ENCODE measurements at regions not wholly inside any gene's neighbourhood (a gene's known extent, or its start where the extent isn't known, plus 50 kb on each side); places are given as distances from the start of the nearest gene placed in this dataset.

DNA sequence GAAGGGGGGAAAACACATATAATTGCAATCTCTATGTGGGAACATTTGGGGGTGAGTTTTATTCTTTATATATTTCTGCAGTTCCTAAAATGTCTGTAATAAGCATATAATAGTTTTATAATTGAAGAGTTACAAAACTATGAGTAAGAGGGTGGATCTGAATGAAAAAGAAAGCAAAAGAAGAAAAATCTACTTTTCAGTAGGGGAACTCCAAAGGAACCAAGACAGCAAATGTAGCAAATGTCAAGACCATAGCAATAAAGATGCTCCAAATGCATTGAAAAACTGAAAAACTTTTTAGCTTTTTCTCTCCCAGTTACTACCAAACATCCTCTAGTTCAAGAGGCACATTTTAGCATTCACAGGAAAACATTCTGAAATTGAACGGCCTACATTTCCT lies 434.8 kb downstream of the LMO4 start:
- H3K36me3 ChIP-seq (ENCODE audit: control insufficient read depth in 1 of 2, insufficient read depth in 2 of 2, low read depth in 1 of 2, low read length in 2 of 2) = no peaks in the 10 kb centered on the region
- H3K4ac ChIP-seq (ENCODE audit: low read depth in 1 of 2, low read length in 2 of 2) = no peak overlapping the region
- H2BK12ac ChIP-seq (ENCODE audit: low read length in 2 of 2) = no peak overlapping the region
- no peak overlapping the region for H4K8ac ChIP-seq (ENCODE audit: low read length)
- no peaks in the 10 kb centered on the region for H3K79me1 ChIP-seq (replicated peaks; ENCODE audit: low read length, poor library complexity, severe bottlenecking)
- H2AFZ ChIP-seq (ENCODE audit: low read depth, low read length) = no peak overlapping the region
- H3K27me3 ChIP-seq (ENCODE audit: control insufficient read depth in 1 of 2, insufficient read depth in 1 of 2, low read length in 2 of 2) = no peaks in the 10 kb centered on the region
- no peak for DNase-seq
- no peak overlapping the region for H3K23ac ChIP-seq (ENCODE audit: low read length in 2 of 2)
- no peak overlapping the region for H3K4me2 ChIP-seq (ENCODE audit: low read length, poor library complexity, severe bottlenecking)
- no peak overlapping the region for H2BK120ac ChIP-seq (ENCODE audit: low read depth, low read length)
- WGBS = no CpG with 5 or more reads among the region's 1 CpG
- peak overlapping the region in 1 of 2 experiments; percentile 34 for H3K4me3 ChIP-seq (ENCODE audit: insufficient read depth in 1 of 2, low read depth in 1 of 2, low read length in 2 of 2)
- H3K18ac ChIP-seq (ENCODE audit: low read depth in 1 of 2, low read length in 2 of 2) = no peak overlapping the region
- no peak overlapping the region for H3K27ac ChIP-seq (ENCODE audit: low read length, poor library complexity, severe bottlenecking)
- H3K9ac ChIP-seq (ENCODE audit: low read length) = peak overlapping the region; percentile 71
- H4K91ac ChIP-seq (ENCODE audit: low read length) = no peak overlapping the region
- no peak overlapping the region for H3K14ac ChIP-seq (ENCODE audit: low read length in 2 of 2)
- no peaks in the 10 kb centered on the region for H3K4me1 ChIP-seq (ENCODE audit: control insufficient read depth, insufficient read depth, low read depth, low read length)
- H2AK5ac ChIP-seq (ENCODE audit: low read length, severe bottlenecking) = no peak overlapping the region
- H3K9me3 ChIP-seq (ENCODE audit: control insufficient read depth, low read length) = peaks cover 5% of the 10 kb centered on the region
- no peak overlapping the region for H2BK15ac ChIP-seq (ENCODE audit: low read depth, poor library complexity, severe bottlenecking)
- no peak overlapping the region for H2BK5ac ChIP-seq (ENCODE audit: low read depth, low read length, poor library complexity, severe bottlenecking)

DNA sequence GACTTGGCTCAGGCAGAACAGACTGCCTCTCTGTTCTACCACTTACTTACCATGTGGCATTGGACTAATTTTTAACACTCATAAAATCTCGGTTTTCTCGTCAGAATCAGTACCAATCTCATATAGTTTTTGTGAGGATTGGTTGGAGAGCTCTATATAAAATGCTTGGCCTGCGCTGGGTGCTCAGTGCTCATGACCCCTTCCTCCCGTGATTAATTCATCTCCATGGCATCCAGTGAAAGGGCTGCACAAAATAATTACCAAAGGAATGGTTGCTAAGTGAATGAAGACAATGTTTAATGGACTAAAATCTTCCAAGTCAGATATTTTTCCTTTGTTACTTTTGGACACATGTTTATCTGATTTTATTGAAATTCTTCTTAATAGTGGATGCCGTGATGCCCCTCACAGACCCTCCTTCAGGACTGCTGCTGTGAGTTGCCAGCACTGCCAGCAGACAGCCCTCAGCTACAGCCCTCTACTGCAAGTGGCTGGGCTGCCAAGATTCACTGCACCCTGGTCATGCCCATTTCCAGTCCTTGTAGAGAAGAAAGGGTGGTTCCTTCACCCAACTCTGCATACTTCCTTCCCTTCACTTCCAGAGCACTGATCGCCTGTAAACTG lies 436.5 kb downstream of the LMO4 start:
- H2BK12ac ChIP-seq (ENCODE audit: low read length in 2 of 2) = peak overlapping the region in 1 of 2 experiments; percentile 83
- peak overlapping the region; percentile 66 for H4K8ac ChIP-seq (ENCODE audit: low read length)
- peak overlapping the region; percentile 64 for H3K9ac ChIP-seq (ENCODE audit: low read length)
- peaks cover 14% of the 10 kb centered on the region for H3K9me3 ChIP-seq (ENCODE audit: control insufficient read depth, low read length)
- no peak overlapping the region for H3K18ac ChIP-seq (ENCODE audit: low read depth in 1 of 2, low read length in 2 of 2)
- H2AK5ac ChIP-seq (ENCODE audit: low read length, severe bottlenecking) = no peak overlapping the region
- H3K36me3 ChIP-seq (ENCODE audit: control insufficient read depth in 1 of 2, insufficient read depth in 2 of 2, low read depth in 1 of 2, low read length in 2 of 2) = no peaks in the 10 kb centered on the region
- no peak overlapping the region for H2BK5ac ChIP-seq (ENCODE audit: low read depth, low read length, poor library complexity, severe bottlenecking)
- no peak overlapping the region for H3K4me2 ChIP-seq (ENCODE audit: low read length, poor library complexity, severe bottlenecking)
- H2BK15ac ChIP-seq (ENCODE audit: low read depth, poor library complexity, severe bottlenecking) = no peak overlapping the region
- peak overlapping the region in 1 of 2 experiments; percentile 89 for H3K14ac ChIP-seq (ENCODE audit: low read length in 2 of 2)
- H3K79me1 ChIP-seq (replicated peaks; ENCODE audit: low read length, poor library complexity, severe bottlenecking) = no peaks in the 10 kb centered on the region
- peak overlapping the region; percentile 14 for H2AFZ ChIP-seq (ENCODE audit: low read depth, low read length)
- DNase-seq = no peak
- H2BK120ac ChIP-seq (ENCODE audit: low read depth, low read length) = no peak overlapping the region
- H4K91ac ChIP-seq (ENCODE audit: low read length) = no peak overlapping the region
- no peak overlapping the region for H3K23ac ChIP-seq (ENCODE audit: low read length in 2 of 2)
- no peaks in the 10 kb centered on the region for H3K4me1 ChIP-seq (ENCODE audit: control insufficient read depth, insufficient read depth, low read depth, low read length)
- H3K4ac ChIP-seq (ENCODE audit: low read depth in 1 of 2, low read length in 2 of 2) = peak overlapping the region in 1 of 2 experiments; percentile 8
- no peak overlapping the region for H3K27ac ChIP-seq (ENCODE audit: low read length, poor library complexity, severe bottlenecking)
- 96% methylated on average over 5 of the region's 6 CpGs for WGBS
- no peak overlapping the region for H3K4me3 ChIP-seq (ENCODE audit: insufficient read depth in 1 of 2, low read depth in 1 of 2, low read length in 2 of 2)
- no peaks in the 10 kb centered on the region for H3K27me3 ChIP-seq (ENCODE audit: control insufficient read depth in 1 of 2, insufficient read depth in 1 of 2, low read length in 2 of 2)

DNA sequence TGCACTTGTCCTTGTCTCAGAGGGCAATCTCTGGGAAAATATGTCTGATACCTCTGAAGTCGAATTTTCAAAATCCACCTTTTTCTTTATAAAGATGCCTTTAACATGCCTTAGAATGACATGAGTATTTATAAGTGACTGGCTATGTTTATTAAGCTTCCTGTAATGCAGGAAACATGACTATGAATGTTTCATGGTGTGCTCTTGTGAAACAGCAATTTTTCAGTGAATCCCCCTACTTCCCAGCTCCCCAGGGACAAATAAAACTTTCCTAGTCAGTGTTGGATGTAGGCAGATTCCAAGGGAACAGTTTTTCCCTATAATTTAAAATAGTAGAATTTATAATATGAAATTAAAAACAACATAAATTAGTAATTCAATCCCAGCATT lies 437.0 kb downstream of the LMO4 start:
- H3K27me3 ChIP-seq (ENCODE audit: control insufficient read depth in 1 of 2, insufficient read depth in 1 of 2, low read length in 2 of 2) = no peaks in the 10 kb centered on the region
- H2BK12ac ChIP-seq (ENCODE audit: low read length in 2 of 2) = no peak overlapping the region
- H3K4me2 ChIP-seq (ENCODE audit: low read length, poor library complexity, severe bottlenecking) = no peak overlapping the region
- no CpG with 5 or more reads among the region's 1 CpG for WGBS
- H3K14ac ChIP-seq (ENCODE audit: low read length in 2 of 2) = no peak overlapping the region
- peak overlapping the region; percentile 14 for H2AFZ ChIP-seq (ENCODE audit: low read depth, low read length)
- peak; percentile 51 for DNase-seq
- H2BK15ac ChIP-seq (ENCODE audit: low read depth, poor library complexity, severe bottlenecking) = no peak overlapping the region
- H3K79me1 ChIP-seq (replicated peaks; ENCODE audit: low read length, poor library complexity, severe bottlenecking) = no peaks in the 10 kb centered on the region
- no peak overlapping the region for H2BK5ac ChIP-seq (ENCODE audit: low read depth, low read length, poor library complexity, severe bottlenecking)
- H3K23ac ChIP-seq (ENCODE audit: low read length in 2 of 2) = no peak overlapping the region
- no peak overlapping the region for H4K91ac ChIP-seq (ENCODE audit: low read length)
- H2AK5ac ChIP-seq (ENCODE audit: low read length, severe bottlenecking) = no peak overlapping the region
- H3K36me3 ChIP-seq (ENCODE audit: control insufficient read depth in 1 of 2, insufficient read depth in 2 of 2, low read depth in 1 of 2, low read length in 2 of 2) = no peaks in the 10 kb centered on the region
- peak overlapping the region in 1 of 2 experiments; percentile 8 for H3K4ac ChIP-seq (ENCODE audit: low read depth in 1 of 2, low read length in 2 of 2)
- H3K9ac ChIP-seq (ENCODE audit: low read length) = peak overlapping the region; percentile 64
- H4K8ac ChIP-seq (ENCODE audit: low read length) = no peak overlapping the region
- no peak overlapping the region for H2BK120ac ChIP-seq (ENCODE audit: low read depth, low read length)
- H3K4me1 ChIP-seq (ENCODE audit: control insufficient read depth, insufficient read depth, low read depth, low read length) = no peaks in the 10 kb centered on the region
- no peak overlapping the region for H3K27ac ChIP-seq (ENCODE audit: low read length, poor library complexity, severe bottlenecking)
- no peak overlapping the region for H3K18ac ChIP-seq (ENCODE audit: low read depth in 1 of 2, low read length in 2 of 2)
- H3K9me3 ChIP-seq (ENCODE audit: control insufficient read depth, low read length) = peaks cover 14% of the 10 kb centered on the region
- no peak overlapping the region for H3K4me3 ChIP-seq (ENCODE audit: insufficient read depth in 1 of 2, low read depth in 1 of 2, low read length in 2 of 2)

DNA sequence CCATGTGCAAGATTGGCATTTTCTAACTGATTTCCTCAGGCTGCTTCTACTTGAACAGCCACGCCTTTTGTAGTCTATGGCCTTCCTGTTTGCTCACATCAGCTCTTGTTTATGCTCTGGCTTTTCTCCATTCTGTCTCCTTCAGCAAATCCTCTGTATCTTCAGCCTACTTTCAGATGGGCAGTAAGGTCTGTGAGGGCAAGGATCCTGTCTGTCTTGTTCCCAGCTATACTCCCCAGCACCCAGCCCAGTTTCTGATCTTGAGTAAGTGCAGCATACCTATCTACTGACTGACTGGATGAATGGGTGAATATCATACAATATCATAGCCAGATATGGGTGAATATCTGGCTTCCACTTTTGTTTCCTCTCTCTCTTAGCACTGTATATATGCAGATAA lies 438.1 kb downstream of the LMO4 start:
- Histone ChIP-seq H3K9ac (ENCODE audit: low read length) (peak overlapping the region; percentile 64), H2BK5ac (ENCODE audit: low read depth, low read length, poor library complexity, severe bottlenecking) (no peak overlapping the region), H2BK12ac (ENCODE audit: low read length in 2 of 2) (no peak overlapping the region), H3K27me3 (ENCODE audit: control insufficient read depth in 1 of 2, insufficient read depth in 1 of 2, low read length in 2 of 2) (no peaks in the 10 kb centered on the region), H4K91ac (ENCODE audit: low read length) (no peak overlapping the region), H2AFZ (ENCODE audit: low read depth, low read length) (no peak overlapping the region), H3K4me2 (ENCODE audit: low read length, poor library complexity, severe bottlenecking) (no peak overlapping the region), H2BK15ac (ENCODE audit: low read depth, poor library complexity, severe bottlenecking) (no peak overlapping the region), H3K4me1 (ENCODE audit: control insufficient read depth, insufficient read depth, low read depth, low read length) (no peaks in the 10 kb centered on the region), H3K4ac (ENCODE audit: low read depth in 1 of 2, low read length in 2 of 2) (no peak overlapping the region), H3K79me1 (replicated peaks; ENCODE audit: low read length, poor library complexity, severe bottlenecking) (no peaks in the 10 kb centered on the region), H2AK5ac (ENCODE audit: low read length, severe bottlenecking) (no peak overlapping the region), H4K8ac (ENCODE audit: low read length) (no peak overlapping the region), H2BK120ac (ENCODE audit: low read depth, low read length) (no peak overlapping the region), H3K14ac (ENCODE audit: low read length in 2 of 2) (no peak overlapping the region), H3K9me3 (ENCODE audit: control insufficient read depth, low read length) (peaks cover 14% of the 10 kb centered on the region), H3K18ac (ENCODE audit: low read depth in 1 of 2, low read length in 2 of 2) (no peak overlapping the region), H3K23ac (ENCODE audit: low read length in 2 of 2) (no peak overlapping the region), H3K27ac (ENCODE audit: low read length, poor library complexity, severe bottlenecking) (no peak overlapping the region), H3K4me3 (ENCODE audit: insufficient read depth in 1 of 2, low read depth in 1 of 2, low read length in 2 of 2) (no peak overlapping the region), H3K36me3 (ENCODE audit: control insufficient read depth in 1 of 2, insufficient read depth in 2 of 2, low read depth in 1 of 2, low read length in 2 of 2) (no peaks in the 10 kb centered on the region)
- DNase-seq = peak; percentile 16
- whole genome bisulfite sequencing = 67% methylated on average over 1 of the region's 1 CpG
